Muscle layer of duodenum (tissue), 2 donors: ENCODE measurements at regions not wholly inside any gene's neighbourhood (a gene's known extent, or its start where the extent isn't known, plus 50 kb on each side); places are given as distances from the start of the nearest gene placed in this dataset.

Experiments used
- H3K27ac ChIP-seq: one replicate; pipeline ENCODE4 v1.7.0; 2013; ENCODE audit warnings: mild to moderate bottlenecking, low read length
- H3K27me3 ChIP-seq: one replicate; pipeline ENCODE4 v1.7.0; 2013; ENCODE audit warnings: low read depth, mild to moderate bottlenecking, control low read depth, low read length
- H3K36me3 ChIP-seq, 2 donors: one replicate each; pipeline ENCODE4 v1.7.0; 2013; ENCODE audit warnings: low read length in 2 of 2, control low read depth in 1 of 2, mild to moderate bottlenecking in 1 of 2; ENCODE audit not compliant: insufficient read depth in 2 of 2, control insufficient read depth in 1 of 2
- H3K4me1 ChIP-seq, 2 donors: one replicate each; pipeline ENCODE4 v1.7.0; 2013; ENCODE audit warnings: low read length in 2 of 2, mild to moderate bottlenecking in 2 of 2, control low read depth in 1 of 2, moderate library complexity in 1 of 2; ENCODE audit not compliant: insufficient read depth in 2 of 2, control insufficient read depth in 1 of 2
- H3K4me3 ChIP-seq, 2 donors: one replicate each; pipeline ENCODE4 v1.7.0; 2013; ENCODE audit warnings: low read length in 2 of 2, low read depth in 1 of 2, mild to moderate bottlenecking in 1 of 2
- H3K9me3 ChIP-seq, 2 donors: one replicate each; pipeline ENCODE4 v1.7.0; 2013; ENCODE audit warnings: low read length in 2 of 2, control low read depth in 1 of 2, mild to moderate bottlenecking in 1 of 2; ENCODE audit not compliant: control insufficient read depth in 1 of 2
- donor health status: healthy.

DNA sequence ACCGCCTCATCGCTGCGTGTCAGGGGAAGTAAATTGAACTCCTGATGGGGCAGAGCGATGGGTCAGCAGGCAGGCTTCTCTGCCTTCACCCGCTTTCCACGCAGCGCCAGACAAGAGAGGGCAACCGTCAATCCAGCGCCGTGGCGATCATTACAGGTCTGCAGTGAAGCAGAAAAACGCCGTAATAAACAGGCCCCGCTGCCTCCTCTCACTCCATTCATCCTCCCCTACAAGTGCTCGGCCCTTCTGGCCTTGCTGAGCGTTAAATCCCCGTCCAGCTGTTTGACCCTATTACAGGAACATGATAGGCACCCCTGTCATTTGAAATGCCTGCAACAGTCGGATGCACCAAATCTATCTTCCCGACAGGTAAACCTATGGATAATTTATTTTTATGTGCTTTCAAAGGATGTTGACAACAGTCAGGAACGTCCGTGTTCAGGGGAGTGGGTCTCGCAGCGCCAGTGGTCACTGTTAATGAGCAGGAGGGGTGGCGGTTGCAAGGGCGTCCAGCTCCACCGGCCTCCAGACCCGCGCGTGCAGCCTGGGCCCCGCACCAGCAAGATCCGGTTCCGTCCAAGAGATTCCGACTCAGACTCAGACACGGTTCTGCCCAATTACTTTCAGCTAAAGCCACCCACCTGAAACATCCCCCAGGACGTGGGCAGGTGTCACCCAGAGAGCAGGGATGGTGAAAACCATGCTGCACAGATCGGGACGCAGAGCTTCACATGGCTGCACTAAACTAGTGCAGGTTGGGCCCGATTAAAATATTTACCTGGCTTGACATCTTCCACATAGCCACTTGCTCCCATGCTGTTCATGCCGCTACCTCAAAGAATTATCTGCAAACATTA lies 508.0 kb upstream of the MGMT start:
- Histone ChIP-seq H3K9me3 (no peaks in the 10 kb centered on the region), H3K4me1 (no peaks in the 10 kb centered on the region), H3K27ac (no peak overlapping the region), H3K4me3 (no peak overlapping the region), H3K36me3 (no peaks in the 10 kb centered on the region), H3K27me3 (no peaks in the 10 kb centered on the region)

DNA sequence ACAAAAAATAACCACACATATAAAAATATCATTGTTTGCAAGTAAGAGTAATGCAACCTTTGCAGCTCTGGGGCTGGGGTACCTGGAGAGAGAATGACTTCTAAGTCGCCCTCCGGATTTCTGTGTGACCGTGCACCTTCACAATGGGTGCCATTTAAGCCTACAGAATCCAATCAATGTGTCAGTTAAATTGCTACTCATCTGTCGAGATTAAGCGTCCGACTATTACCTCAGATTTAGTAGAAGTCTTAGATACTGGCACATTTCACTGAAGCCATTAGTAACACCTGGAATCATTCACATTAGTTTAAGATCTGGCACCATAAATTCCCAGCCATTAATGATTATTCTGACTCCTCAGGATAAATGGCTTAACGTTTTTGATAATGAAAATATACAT lies 507.3 kb upstream of the MGMT start:
- no peaks in the 10 kb centered on the region for H3K4me1 ChIP-seq
- no peaks in the 10 kb centered on the region for H3K36me3 ChIP-seq
- no peaks in the 10 kb centered on the region for H3K27me3 ChIP-seq
- H3K9me3 ChIP-seq: no peaks in the 10 kb centered on the region
- no peak overlapping the region for H3K27ac ChIP-seq
- H3K4me3 ChIP-seq: no peak overlapping the region

DNA sequence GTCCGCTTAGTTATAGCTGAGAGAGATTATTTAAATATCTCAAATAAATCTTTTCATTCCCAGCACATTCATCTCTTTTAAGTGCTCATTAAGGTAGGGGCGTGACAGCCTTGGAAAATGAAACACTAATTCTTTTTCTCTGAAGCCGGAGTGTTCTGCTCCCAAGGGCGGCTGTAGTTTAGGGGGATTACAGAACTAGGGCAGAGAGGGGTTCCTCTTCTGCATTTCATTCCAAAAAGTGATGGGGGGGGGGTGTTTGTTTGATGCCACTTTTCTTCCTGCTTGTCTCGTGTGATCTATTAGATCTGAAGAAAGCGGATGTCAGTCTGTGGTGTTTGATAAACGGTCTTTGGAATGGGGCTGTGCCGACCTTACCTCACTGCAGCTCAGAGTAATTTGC lies 506.5 kb upstream of the MGMT start:
- Histone ChIP-seq H3K4me1 (no peaks in the 10 kb centered on the region), H3K4me3 (no peak overlapping the region), H3K9me3 (no peaks in the 10 kb centered on the region), H3K36me3 (no peaks in the 10 kb centered on the region), H3K27me3 (no peaks in the 10 kb centered on the region), H3K27ac (no peak overlapping the region)

GRCh38 chr10:128962182-128962581 lies 504.9 kb upstream of the MGMT start:
- no peaks in the 10 kb centered on the region for H3K4me1 ChIP-seq
- H3K27ac ChIP-seq: no peak overlapping the region
- H3K9me3 ChIP-seq: no peaks in the 10 kb centered on the region
- no peaks in the 10 kb centered on the region for H3K36me3 ChIP-seq
- H3K27me3 ChIP-seq: no peaks in the 10 kb centered on the region
- H3K4me3 ChIP-seq: no peak overlapping the region

DNA sequence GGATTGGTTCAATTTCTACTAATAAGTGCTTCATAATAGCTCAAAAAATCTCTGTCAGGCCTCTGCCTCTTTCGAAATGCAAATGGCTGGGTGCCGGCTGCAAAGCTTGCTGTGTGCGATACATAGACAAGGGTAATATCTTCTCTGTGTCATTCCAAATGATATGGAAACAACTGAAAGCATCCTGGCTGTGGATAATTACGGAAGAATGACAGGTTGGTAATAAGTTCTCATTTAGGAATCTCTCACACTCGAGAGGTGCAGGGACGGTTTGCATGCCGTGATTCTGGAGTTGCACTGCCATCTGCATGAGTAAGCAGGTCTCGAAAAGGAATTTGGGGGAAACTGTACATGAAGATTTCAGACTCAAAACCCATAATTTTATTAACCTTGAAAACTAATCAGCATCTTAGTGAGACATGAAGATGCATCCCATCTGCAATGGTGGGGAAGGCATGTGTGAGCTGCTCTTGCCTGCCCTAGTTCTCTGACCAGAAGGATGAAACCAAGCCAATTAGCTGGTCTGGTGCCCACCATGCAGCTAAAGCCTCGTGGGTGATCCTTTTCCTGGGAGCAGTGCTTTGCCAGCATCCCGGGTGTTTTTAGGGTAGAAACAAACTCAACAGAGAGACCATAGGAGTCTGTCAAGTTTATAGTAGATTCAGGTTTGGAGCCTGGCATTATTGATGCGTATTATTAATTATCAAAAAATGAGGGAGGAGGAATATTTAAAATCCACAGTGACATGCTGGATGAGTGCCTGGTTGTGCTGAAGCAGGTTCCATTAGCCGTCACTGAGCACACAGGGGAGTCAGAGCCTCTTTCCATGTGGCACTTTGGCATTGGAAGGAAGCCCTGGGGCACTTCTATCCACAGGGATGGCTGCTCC lies 503.6 kb upstream of the MGMT start:
- no peaks in the 10 kb centered on the region for H3K36me3 ChIP-seq
- H3K4me3 ChIP-seq: no peak overlapping the region
- no peaks in the 10 kb centered on the region for H3K4me1 ChIP-seq
- H3K9me3 ChIP-seq: no peaks in the 10 kb centered on the region
- H3K27me3 ChIP-seq: no peaks in the 10 kb centered on the region
- no peak overlapping the region for H3K27ac ChIP-seq

- H3K4me1 ChIP-seq: no peaks in the 10 kb centered on the region
- H3K27me3 ChIP-seq: no peaks in the 10 kb centered on the region
- H3K36me3 ChIP-seq: no peaks in the 10 kb centered on the region
- no peak overlapping the region for H3K27ac ChIP-seq
- no peaks in the 10 kb centered on the region for H3K9me3 ChIP-seq
- no peak overlapping the region for H3K4me3 ChIP-seq
Measured at GRCh38 chr10:128964100-128964403, 503.0 kb upstream of the MGMT start.

GRCh38 chr10:128967980-128968756 lies 498.9 kb upstream of the MGMT start:
- H3K27me3 ChIP-seq: no peaks in the 10 kb centered on the region
- no peaks in the 10 kb centered on the region for H3K36me3 ChIP-seq
- H3K4me3 ChIP-seq: no peak overlapping the region
- H3K9me3 ChIP-seq: no peaks in the 10 kb centered on the region
- H3K27ac ChIP-seq: no peak overlapping the region
- H3K4me1 ChIP-seq: no peaks in the 10 kb centered on the region

DNA sequence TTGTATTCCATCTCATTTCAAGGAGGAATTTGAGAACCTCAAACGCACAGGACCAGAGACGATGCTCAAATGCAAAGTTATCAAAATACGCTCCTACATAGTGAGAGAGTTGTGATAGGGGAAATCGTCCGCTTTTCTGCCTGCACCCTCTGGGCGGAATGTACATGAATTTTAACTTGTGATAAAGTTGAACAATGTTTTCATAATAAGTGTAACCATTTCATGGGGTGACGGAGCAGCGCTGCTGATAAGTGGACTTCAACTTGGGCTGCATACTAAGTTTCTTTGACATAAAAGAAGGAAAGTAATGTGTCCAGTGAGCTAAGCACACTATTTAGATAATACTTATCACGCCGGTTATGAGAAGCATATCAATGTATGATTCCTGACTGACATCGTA lies 497.5 kb upstream of the MGMT start:
- H3K36me3 ChIP-seq: no peaks in the 10 kb centered on the region
- H3K9me3 ChIP-seq: no peaks in the 10 kb centered on the region

GRCh38 chr10:128971374-128972035 lies 495.5 kb upstream of the MGMT start:
- H3K27ac ChIP-seq: no peak overlapping the region

More for the DNA sequence above, 497.5 kb upstream of the MGMT start:
- Histone ChIP-seq H3K27me3 (no peaks in the 10 kb centered on the region), H3K4me3 (no peak overlapping the region), H3K27ac (no peak overlapping the region), H3K4me1 (no peaks in the 10 kb centered on the region)

GRCh38 chr10:128972036-128972405 lies 495.0 kb upstream of the MGMT start:
- Histone ChIP-seq H3K9me3 (no peaks in the 10 kb centered on the region), H3K27me3 (no peaks in the 10 kb centered on the region), H3K4me1 (no peaks in the 10 kb centered on the region), H3K36me3 (no peaks in the 10 kb centered on the region), H3K27ac (no peak overlapping the region), H3K4me3 (no peak overlapping the region)

More at GRCh38 chr10:128971374-128972035, 495.5 kb upstream of the MGMT start:
- no peaks in the 10 kb centered on the region for H3K27me3 ChIP-seq
- no peaks in the 10 kb centered on the region for H3K9me3 ChIP-seq
- H3K36me3 ChIP-seq: no peaks in the 10 kb centered on the region
- H3K4me3 ChIP-seq: no peak overlapping the region
- no peaks in the 10 kb centered on the region for H3K4me1 ChIP-seq

- Histone ChIP-seq H3K9me3 (no peaks in the 10 kb centered on the region), H3K4me1 (no peaks in the 10 kb centered on the region), H3K4me3 (no peak overlapping the region), H3K27me3 (no peaks in the 10 kb centered on the region), H3K36me3 (no peaks in the 10 kb centered on the region), H3K27ac (no peak overlapping the region)
Measured at GRCh38 chr10:128973221-128973620, 493.8 kb upstream of the MGMT start.
